ENCODE measurements at regions not wholly inside any gene's neighbourhood (a gene's known extent, or its start where the extent isn't known, plus 50 kb on each side); places are given as distances from the start of the nearest gene placed in this dataset.

GRCh38 chr21:27649762-27650161 is 682.9 kb upstream of the ADAMTS5 start:
- no peak for DNase-seq

DNA sequence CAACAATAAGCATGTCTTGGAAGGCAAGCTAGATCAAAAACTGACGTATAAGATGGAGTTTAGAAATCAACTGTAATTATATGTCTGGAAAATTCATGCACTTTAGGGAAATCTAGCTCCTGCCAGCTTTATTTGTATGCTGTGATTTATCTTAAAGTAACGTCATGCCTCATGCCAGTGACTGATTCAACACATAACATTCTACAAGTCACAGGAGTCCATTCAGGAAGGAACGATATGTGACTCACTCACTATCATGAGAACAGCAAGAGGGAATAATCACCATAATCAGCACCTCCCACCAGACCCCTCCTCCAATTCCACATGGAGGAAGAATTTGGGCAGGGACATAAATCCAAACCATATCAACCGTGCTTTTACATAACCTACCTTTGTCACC is 682.4 kb upstream of the ADAMTS5 start:
- DNase-seq, result no peak

GRCh38 chr21:27648560-27648959 is 681.7 kb upstream of the ADAMTS5 start:
- DNase-seq, result no peak

GRCh38 chr21:27647921-27648320 is 681.0 kb upstream of the ADAMTS5 start:
- no peak for DNase-seq

DNA sequence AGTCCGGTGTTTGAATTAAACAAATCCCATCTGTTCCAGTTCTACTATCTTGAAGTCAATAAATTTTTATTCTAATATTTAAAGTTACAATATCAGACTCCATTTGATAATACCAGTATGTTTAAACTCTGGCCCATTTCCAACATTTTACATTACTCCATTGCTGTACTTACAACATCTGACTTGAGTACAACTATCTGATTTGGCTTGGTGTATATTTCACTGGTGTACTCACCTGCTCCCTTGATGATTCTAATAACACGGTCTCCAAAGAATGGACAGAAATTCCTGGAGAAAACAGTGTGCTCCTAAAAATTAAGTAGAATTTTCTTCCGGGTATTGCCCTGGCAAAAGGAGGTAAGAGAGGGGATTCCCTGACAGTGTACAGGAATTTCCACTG is 680.5 kb upstream of the ADAMTS5 start:
- no peak for DNase-seq

DNA sequence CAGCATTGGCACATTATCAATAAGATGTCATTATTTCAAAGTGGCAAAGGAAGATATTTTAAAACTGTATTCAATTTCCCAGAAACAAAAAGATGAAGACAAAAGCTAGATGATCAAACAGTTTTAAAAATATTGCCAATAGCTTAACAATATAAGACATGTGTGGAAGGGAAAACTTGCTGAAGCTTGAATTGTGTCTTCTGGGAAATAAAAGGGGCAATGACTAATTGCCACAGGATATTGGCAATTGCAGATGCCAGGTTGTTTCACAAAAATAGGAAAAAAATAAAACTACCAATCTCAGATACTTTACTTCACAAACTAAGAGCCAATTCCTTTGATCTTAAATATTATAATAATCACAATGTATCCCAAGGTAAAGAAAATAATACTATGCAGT is 679.8 kb upstream of the ADAMTS5 start:
- DNase-seq, result no peak

- DNase-seq, result no peak
These were observed 679.2 kb upstream of the ADAMTS5 start for GRCh38 chr21:27646056-27646455.

DNA sequence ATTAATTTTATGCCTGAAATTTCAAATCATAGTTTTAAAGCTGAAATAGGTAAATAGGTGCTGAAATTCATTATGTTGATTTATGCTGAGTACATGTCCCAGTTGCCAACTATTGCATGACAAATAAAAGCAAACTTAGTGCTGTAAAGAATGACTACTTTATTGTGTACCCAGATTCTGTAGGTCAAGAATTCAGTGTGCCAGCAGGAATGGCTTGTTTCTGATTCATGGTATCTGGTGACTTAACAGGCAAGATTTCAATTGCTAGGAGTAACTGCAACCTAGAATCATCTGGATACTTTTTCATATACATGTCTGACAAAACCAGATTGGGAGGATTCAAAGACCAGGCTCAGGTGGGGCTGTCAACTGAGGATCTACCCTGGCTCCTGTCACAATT is 678.4 kb upstream of the ADAMTS5 start:
- no peak for DNase-seq

- DNase-seq, result no peak
These were observed 676.4 kb upstream of the ADAMTS5 start for GRCh38 chr21:27643326-27643725.

- no peak for DNase-seq
These were observed 672.4 kb upstream of the ADAMTS5 start for GRCh38 chr21:27639286-27639685.

- DNase-seq, result no peak
These were observed 669.8 kb upstream of the ADAMTS5 start for GRCh38 chr21:27636656-27637055.

GRCh38 chr21:27633631-27634030 is 666.7 kb upstream of the ADAMTS5 start:
- DNase-seq, result no peak

DNA sequence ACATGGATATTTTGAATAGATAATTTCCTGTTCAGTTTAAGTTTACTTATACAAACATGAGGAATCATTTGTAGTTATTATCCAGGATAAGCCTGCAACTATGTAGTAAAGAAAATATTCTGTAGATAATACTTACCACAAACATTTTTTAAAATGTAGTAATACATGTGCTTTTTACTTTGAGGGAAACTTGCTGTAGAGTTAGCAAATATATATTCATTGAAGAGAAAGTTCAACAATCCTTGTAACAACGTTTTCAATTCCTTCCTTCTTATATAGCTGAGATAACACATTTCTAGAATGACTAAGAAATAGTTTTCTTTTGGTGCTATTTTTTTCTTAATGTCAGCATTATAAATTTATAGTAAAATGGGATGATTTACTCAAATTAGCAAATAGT is 664.6 kb upstream of the ADAMTS5 start:
- no peak for DNase-seq

DNA sequence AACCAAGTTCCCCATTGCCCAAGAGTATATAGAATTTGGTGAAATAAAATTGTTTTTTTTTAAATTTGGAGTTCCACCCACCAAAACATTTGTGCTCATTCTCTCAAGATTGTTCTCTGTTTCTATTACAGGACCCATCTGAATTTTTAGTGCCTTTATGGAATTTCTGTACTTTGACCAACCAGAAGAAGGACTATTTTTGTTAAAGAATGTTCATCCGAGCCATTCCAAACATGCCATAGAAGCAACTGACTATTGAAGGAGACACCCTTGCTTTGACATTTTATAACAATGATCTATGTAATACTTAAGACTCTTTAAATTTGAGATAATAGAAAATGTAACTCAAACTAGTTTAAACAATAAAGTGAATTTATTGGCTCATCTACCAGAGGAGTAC is 655.7 kb upstream of the ADAMTS5 start:
- DNase-seq, result no peak

- DNase-seq, result no peak
These were observed 647.3 kb upstream of the ADAMTS5 start for GRCh38 chr21:27614231-27614630.

- DNase-seq, result no peak
These were observed 639.5 kb upstream of the ADAMTS5 start for GRCh38 chr21:27606422-27606821.

GRCh38 chr21:27596196-27596595 is 629.3 kb upstream of the ADAMTS5 start:
- no peak for DNase-seq

DNA sequence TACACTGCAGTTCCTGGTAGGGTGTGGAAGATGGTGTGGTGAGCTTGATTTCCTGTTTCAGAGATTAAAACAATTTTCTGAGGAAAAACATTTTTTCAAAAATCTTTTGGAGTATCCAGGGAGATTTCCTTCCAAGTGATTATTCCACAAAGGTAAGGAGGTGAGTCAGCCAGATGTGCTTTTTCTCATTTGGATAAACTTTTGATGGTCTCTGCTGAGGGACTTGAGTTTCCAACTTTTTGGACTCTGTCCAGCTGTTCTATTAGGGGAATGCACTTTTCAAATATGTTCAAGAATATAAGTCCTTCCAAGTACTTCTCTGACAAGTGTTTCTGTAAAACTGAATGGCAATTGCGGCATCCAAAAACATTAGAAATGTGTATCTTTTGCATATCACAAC is 628.8 kb upstream of the ADAMTS5 start:
- DNase-seq, result no peak

GRCh38 chr21:27590271-27590670 is 623.4 kb upstream of the ADAMTS5 start:
- peak; percentile 6 for DNase-seq

GRCh38 chr21:27589781-27590180 is 622.9 kb upstream of the ADAMTS5 start:
- no peak for DNase-seq

- DNase-seq, result no peak
These were observed 620.1 kb upstream of the ADAMTS5 start for GRCh38 chr21:27586986-27587385.

DNA sequence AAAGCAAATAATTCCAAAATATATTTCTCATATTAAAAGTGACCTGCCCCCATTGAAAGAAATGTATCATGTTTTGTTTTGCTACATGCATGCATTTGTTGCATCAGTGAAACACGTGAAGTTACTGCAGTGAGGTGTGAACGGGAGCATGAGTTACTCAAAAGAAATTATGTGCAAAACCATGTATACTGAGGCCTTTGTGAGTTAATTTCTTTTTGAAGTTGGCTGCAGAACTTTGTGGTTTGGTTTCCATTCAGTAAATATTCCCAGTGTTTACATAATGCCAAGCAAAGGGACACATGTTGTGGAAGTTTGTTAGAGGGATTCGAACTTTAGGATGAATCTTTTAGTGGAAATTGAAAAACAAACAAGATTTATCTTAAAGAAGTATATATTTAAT is 619.4 kb upstream of the ADAMTS5 start:
- no peak for DNase-seq

DNA sequence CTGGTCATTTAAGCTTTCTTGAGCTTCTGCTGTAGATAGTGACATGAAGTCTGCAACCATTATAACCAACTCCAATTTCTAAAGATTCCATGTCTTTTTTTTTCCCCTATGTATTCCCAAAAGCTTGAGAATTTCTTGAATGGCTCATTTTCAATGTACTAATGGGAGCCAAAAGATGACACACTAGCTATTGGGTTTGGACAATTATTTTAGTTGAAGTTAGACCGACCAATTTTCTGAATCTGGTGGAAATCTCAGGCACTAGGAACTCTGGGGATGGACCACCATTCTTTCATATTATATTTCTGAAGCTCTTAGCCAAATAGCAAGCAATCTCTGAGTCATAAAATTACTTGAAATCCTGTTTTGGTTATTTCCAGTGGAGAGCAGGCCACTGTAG is 617.4 kb upstream of the ADAMTS5 start:
- no peak for DNase-seq

DNA sequence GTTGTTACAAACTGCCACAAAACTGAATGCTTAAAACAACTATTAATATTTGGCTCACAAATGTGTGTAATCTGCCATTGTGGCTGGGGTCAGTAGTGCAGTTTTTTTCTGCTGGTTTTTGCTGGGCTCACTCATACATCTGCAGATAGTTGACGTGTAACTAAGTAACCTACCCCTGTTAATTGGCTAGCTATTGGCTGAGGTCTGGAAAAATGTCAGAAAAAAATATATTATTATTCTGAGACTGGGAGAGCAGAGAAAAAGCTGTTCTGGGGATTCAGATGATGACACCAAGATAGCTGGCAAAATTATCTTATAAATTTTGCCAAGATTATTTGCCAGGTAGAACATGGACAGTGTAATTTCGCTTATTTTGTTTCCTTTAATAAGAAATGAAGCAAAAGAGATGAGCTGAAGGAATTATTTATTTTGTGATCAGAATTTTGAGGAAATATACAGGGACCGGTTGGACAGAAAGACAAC is 616.1 kb upstream of the ADAMTS5 start:
- DNase-seq, result no peak

DNA sequence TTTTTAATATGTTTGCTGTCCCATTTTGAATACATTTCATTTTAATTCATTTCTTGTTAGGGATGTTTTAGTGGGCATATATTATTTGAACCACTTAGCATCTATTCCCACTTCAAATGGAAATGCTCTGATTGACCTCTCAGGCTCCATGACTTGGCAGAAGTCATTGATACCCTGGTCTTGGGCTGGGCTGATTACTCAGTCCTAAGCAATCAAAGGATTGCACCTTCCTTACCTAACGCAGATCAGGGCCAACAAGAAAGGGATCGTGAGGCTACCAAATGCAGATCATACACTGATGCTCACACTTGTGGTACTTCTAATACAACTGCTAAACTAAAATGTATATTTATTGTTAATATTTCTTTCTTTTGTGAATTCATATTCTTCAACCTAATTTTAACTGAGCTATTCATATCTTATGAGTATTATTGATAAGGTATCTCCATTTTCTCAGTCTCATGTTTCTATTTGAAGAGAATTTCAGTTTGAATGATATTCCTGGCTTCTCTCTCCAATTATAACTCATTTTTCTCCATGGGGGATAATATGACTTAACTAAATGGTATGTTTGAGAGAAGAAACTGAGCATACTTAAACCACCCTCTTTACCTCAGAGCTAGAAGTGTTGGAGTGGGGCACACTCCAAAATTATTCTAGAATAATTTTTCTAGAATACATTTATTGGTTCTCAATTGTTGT is 615.5 kb upstream of the ADAMTS5 start:
- DNase-seq, result no peak

Data from RPMI8226 (cell line).